Fibroblast of skin of right biceps (primary cell): ENCODE measurements at regions not wholly inside any gene's neighbourhood (a gene's known extent, or its start where the extent isn't known, plus 50 kb on each side); places are given as distances from the start of the nearest gene placed in this dataset.
"Not testable (repeated sequence)": the region's sequence is repeated elsewhere in the genome, so short reads cannot be mapped to it uniquely, and the experiment has no call there.

ENCODE experiments used
- DNase-seq: peaks from one replicate; pipeline ENCODE4 v3.0.0-alpha.2; 2013

GRCh38 chr13:58207501-58207900 is 576.0 kb downstream of the PCDH17 start:
- no peak for DNase-seq

GRCh38 chr13:58235454-58235853 is 603.9 kb downstream of the PCDH17 start:
- DNase-seq, result no peak

GRCh38 chr13:58238972-58239773 is 607.6 kb downstream of the PCDH17 start:
- no peak for DNase-seq

- DNase-seq, result no peak
Observed at GRCh38 chr13:58239774-58240268, 608.3 kb downstream of the PCDH17 start.

DNA sequence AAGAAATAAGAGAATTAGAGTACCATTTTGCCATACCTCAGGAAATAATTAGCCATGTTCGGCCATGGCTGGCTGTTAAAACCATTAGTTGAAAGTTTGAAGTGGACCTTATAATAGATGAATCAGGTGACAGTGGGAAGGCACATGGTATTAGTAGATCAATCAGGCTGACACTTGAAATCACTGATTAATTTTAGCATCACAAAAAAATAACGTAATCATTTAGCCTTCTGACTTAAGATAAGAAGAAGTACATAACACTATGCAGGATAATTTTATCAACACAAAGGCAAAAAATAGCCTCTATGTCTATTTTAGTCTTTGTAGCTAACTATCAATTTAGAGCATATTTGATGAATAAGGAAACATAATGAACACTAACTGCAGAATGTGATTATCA is 615.5 kb downstream of the PCDH17 start:
- no peak for DNase-seq

DNA sequence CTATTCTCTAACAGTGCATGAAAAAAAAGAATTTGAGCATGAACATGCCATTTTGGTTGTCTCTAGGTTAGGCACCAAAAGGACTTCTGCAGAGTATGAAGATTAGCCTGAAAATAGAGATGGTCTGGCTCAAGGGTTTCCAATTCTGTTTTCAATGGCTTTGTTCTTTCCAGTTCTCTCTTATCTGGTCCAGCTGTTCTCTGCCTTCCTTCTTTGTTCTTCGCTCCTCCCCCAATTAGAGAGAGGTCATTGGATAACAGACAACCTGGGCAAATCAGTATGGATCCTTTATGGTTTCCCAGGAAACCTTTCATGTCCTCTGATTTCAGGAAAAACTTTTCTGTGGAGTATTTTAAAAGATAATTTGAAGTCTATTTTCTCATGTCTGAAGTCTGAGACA is 623.4 kb downstream of the PCDH17 start:
- no peak for DNase-seq

DNA sequence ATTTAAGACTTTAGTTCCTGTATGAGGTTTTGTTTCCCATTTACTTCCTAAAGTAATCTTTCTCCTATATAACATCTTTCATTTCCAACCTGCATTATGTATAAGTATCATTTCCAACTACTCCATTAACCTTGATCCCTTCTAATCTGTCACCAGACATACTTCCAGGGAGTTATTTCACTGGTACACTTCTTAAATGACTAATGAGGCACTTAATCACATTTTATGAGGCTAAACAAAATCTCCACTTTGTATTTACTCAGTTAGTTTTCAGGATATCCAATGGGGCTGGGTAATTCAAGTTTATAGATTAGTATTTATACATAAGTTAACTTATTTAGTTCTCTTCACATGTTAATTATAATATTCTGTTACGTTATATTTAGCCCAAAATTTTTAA is 634.7 kb downstream of the PCDH17 start:
- DNase-seq, result no peak

DNA sequence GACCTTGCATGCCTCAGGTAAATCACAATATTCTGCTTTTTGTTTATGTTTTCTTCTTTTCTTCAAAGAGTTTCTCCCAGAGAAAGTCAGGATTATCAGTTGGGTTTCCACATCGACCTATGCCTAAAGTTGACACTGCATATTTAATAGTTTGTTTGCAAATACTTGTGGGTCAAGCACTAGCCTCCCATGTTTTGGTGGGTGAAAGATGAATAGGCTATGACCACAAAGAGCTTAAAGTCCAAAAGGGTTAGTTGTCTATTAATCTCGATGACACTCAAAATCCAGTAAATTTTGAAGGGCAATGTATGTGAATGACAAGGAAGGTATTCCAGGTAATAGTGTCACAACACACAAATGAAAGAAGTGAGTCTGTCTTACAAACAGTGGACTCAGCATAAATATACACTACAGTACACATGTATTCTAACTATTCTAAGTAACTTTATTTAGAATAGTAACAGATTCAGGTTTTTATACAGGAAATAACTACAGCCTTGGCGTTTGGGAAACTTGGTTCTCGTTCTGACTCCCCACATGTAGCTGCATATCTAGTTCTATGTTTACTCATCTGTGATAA is 667.1 kb downstream of the PCDH17 start:
- DNase-seq, result no peak

GRCh38 chr13:58300224-58300623 is 668.7 kb downstream of the PCDH17 start:
- no peak for DNase-seq

- no peak for DNase-seq
Observed at GRCh38 chr13:58300974-58301681, 669.6 kb downstream of the PCDH17 start.

DNA sequence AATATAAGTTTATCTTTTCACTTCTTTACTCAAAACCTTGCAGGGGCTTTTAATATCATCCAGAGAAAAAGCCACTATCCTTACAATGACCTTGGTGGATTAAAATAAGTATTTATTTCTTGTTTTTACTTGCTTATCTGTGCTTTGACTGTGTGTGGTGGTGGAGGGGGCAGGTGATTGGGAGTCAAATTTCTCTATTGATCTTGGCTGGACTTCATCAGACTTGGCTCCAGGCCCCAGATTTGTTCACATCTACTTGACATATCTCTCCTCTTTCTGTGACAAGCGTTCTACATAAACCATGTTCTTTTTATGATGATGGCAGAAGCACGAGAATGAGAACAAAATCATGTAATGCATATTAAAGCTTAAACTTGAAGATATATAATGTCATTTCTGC is 670.8 kb downstream of the PCDH17 start:
- no peak for DNase-seq

DNA sequence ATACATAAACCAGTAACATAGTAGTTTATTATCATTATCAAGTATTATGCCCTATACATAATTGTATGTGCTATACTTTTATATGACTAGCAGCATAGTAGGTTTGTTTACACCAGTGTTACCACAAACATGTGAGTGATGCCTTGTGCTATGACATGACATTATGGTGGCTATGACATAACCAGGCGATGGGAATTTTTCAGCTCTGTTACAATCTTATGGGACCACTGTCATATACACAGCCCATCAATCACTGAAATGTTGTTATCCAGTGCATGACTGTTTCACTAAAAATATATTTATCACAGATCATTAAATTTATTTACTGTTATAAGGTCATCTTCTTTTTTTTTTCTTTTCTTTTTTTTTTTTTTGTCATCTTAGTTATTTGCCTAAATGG is 674.5 kb downstream of the PCDH17 start:
- DNase-seq, result no peak

GRCh38 chr13:58313219-58313618 is 681.7 kb downstream of the PCDH17 start:
- no peak for DNase-seq

GRCh38 chr13:58318495-58319167 is 687.1 kb downstream of the PCDH17 start:
- DNase-seq, result no peak

DNA sequence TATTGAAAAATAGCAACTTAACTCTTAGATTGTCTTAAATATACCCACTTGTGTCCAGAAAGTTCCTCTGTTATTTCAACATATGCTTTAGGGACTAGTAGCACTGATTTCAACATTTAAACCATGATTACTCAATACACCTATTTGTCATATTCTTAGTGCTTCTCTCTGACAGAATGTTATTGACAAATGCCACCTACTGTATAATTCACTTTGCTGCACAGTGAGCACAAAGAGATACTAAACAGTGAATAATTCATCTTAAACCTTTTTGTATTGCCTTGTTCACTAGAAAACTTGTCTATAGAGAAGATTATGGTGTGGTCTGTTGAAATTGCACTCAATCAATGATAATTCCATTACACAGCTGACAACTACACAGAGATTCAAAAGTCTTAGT is 692.6 kb downstream of the PCDH17 start:
- no peak for DNase-seq

DNA sequence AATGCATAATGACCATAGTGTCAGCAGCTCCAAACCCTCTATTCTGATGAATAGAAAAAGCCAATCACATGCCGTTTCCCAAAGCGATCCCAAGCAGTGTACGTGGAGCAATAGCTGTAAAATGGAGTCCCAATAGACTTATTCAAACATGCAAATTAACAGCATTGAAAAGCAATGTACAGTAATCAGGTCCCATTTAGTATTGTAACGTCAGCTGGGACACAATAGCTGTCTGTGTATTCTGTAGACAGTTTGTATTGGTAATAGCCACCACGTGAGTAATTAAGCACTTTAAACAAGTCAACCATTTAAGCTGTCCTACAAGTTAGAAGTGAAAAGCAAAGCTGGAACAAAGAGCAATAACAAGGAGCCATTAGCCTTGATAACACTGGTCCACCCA is 698.2 kb downstream of the PCDH17 start:
- no peak for DNase-seq

- DNase-seq, result no peak
Observed at GRCh38 chr13:58340895-58341294, 709.4 kb downstream of the PCDH17 start.

DNA sequence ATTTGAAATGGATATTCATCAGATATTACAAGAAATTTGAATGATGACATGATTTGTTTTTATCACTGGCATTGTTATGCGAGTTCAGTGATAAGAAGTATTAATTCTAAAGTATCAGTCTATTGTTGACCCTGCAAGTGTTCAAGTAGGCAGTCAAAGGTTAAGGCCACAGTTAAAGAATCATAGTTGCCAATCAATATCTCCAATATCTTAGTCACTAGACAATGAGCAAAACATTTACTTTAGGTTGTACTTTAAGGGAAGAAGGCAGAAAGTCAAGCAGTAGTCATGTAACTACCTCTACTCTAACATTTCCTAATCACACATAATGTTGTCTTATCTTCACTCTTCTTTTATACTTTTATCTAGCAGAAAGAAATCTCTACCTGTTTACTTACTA is 709.8 kb downstream of the PCDH17 start:
- no peak for DNase-seq

- peak; percentile 38 for DNase-seq
Observed at GRCh38 chr13:58343076-58343475, 711.5 kb downstream of the PCDH17 start.

GRCh38 chr13:58352100-58352499 is 720.6 kb downstream of the PCDH17 start:
- not testable (repeated sequence) for DNase-seq

DNA sequence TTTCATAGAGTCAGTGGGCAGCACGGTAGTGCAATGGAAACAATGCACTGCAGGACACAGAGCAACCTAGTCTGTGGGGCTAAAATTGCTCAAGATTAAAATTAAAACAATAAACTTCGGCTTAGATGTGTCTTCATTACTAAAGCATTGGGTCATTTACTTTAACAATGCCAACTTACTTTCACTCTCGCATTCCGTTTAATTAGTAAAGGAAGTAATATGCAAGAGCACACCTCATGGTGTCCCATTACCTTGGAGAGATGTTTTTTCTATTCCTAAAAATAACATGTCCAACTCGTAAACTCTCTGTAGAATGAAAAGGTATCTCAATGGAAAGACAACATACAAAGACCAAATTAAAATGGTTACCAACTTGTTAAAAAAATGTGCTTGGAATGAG is 738.4 kb downstream of the PCDH17 start:
- no peak for DNase-seq

DNA sequence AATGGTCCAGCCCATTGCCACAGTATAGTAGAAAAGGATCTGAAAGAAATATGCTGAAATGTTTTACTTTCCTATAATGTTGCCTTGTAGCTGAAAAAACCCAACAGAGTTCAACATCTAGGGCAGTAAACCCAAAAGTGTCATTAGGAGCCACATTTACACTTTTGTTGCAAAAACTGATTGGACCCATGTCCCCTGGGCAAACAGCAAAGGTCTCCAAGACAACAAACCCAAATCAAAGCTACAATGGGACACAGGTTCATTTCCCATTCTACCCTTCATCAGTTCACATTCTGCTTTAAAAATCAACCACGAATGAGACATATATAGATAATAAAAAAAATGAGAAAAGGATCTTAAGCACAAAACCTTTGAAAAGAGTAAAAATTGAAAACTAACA is 744.8 kb downstream of the PCDH17 start:
- no peak for DNase-seq

- no peak for DNase-seq
Observed at GRCh38 chr13:58376775-58377174, 745.2 kb downstream of the PCDH17 start.
